GM18909 (cell line): ENCODE measurements at regions not wholly inside any gene's neighbourhood (a gene's known extent, or its start where the extent isn't known, plus 50 kb on each side); places are given as distances from the start of the nearest gene placed in this dataset.
"Not testable (repeated sequence)": the region's sequence is repeated elsewhere in the genome, so short reads cannot be mapped to it uniquely, and the experiment has no call there.

ENCODE experiments used
- ATAC-seq: cut with Tn5 transposase; IDR thresholded peaks from one replicate; pipeline ENCODE4 v1.9.1; 2021; ENCODE audit warnings: mild to moderate bottlenecking; ENCODE audit not compliant: unreplicated experiment, poor library complexity

GRCh38 chr15:62906627-62907026, 135.9 kb upstream of the TPM1 start:
- no peak for ATAC-seq

GRCh38 chr15:62907275-62907674, 135.3 kb upstream of the TPM1 start:
- no peak for ATAC-seq

GRCh38 chr15:62908341-62908740, 134.2 kb upstream of the TPM1 start:
- ATAC-seq = not testable (repeated sequence)

GRCh38 chr15:62909257-62909656, 133.3 kb upstream of the TPM1 start:
- ATAC-seq = no peak

- no peak for ATAC-seq
Measured at GRCh38 chr15:62912282-62912681, 130.3 kb upstream of the TPM1 start.

GRCh38 chr15:62912808-62913207, 129.7 kb upstream of the TPM1 start:
- no peak for ATAC-seq

GRCh38 chr15:62913246-62913645, 129.3 kb upstream of the TPM1 start:
- ATAC-seq = no peak

- no peak for ATAC-seq
Measured at GRCh38 chr15:62914461-62915079, 128.0 kb upstream of the TPM1 start.

- no peak for ATAC-seq
Measured at GRCh38 chr15:62920682-62921502, 121.7 kb upstream of the TPM1 start.

GRCh38 chr15:62922514-62922913, 120.0 kb upstream of the TPM1 start:
- no peak for ATAC-seq

- ATAC-seq = no peak
Measured at GRCh38 chr15:62925875-62926274, 116.7 kb upstream of the TPM1 start.

- ATAC-seq = no peak
Measured at GRCh38 chr15:62927196-62927595, 115.4 kb upstream of the TPM1 start.

- no peak for ATAC-seq
Measured at GRCh38 chr15:62927836-62928235, 114.7 kb upstream of the TPM1 start.

GRCh38 chr15:62928242-62928999, 114.1 kb upstream of the TPM1 start:
- no peak for ATAC-seq

- ATAC-seq = no peak
Measured at GRCh38 chr15:62929000-62929357, 113.6 kb upstream of the TPM1 start.

GRCh38 chr15:62931650-62932049, 110.9 kb upstream of the TPM1 start:
- no peak for ATAC-seq

- ATAC-seq = no peak
Measured at GRCh38 chr15:62932436-62932835, 110.1 kb upstream of the TPM1 start.

GRCh38 chr15:62933386-62933785, 109.2 kb upstream of the TPM1 start:
- no peak for ATAC-seq

GRCh38 chr15:62934236-62934971, 108.1 kb upstream of the TPM1 start:
- ATAC-seq = no peak

GRCh38 chr15:62935300-62936081, 107.1 kb upstream of the TPM1 start:
- ATAC-seq = no peak
